Neural cell (in vitro differentiated cells): ENCODE measurements at regions not wholly inside any gene's neighbourhood (a gene's known extent, or its start where the extent isn't known, plus 50 kb on each side); places are given as distances from the start of the nearest gene placed in this dataset.

Source experiments
- H2AFZ ChIP-seq: fragments of 200-600, 300-800 bp; sonication (generic), shearing (Covaris generic); 2 replicates; pipeline ENCODE4 v1.6.0; 2014; ENCODE audit warnings: low read depth, mild to moderate bottlenecking, antibody characterized with exemption, low read length, moderate library complexity
- H3F3A ChIP-seq: fragments of 200-600 bp; shearing (Covaris generic); 2 replicates; pipeline ENCODE4 v1.6.1; 2016; ENCODE audit warnings: mild to moderate bottlenecking, moderate library complexity, mixed read lengths, antibody characterized with exemption, low read length; ENCODE audit not compliant: insufficient read depth, poor library complexity, severe bottlenecking
- H3K27ac ChIP-seq: fragments of 200-600, 300-800 bp; sonication (generic), shearing (Covaris generic); 2 replicates; pipeline ENCODE4 v1.5.1; 2014; ENCODE audit warnings: mild to moderate bottlenecking, low read length, moderate library complexity
- H3K27me3 ChIP-seq: fragments of 300-800, 200-600 bp; sonication (generic), shearing (Covaris generic); 2 replicates; pipeline ENCODE4 v1.6.0; 2014; ENCODE audit warnings: mild to moderate bottlenecking, low read depth, low read length, moderate library complexity; ENCODE audit not compliant: insufficient read depth
- H3K36me3 ChIP-seq: fragments of 300-800, 200-600 bp; sonication (generic), shearing (Covaris generic); 2 replicates; pipeline ENCODE4 v1.5.1; 2014; ENCODE audit warnings: mild to moderate bottlenecking, antibody characterized with exemption, low read length, moderate library complexity; ENCODE audit not compliant: insufficient read depth
- H3K4me2 ChIP-seq: fragments of 300-800, 200-600 bp; sonication (generic), shearing (Covaris generic); 2 replicates; pipeline ENCODE4 v1.6.0; 2014; ENCODE audit warnings: mild to moderate bottlenecking, low read length
- H3K4me3 ChIP-seq: fragments of 300-800, 200-600 bp; sonication (generic), shearing (Covaris generic); 2 replicates; pipeline ENCODE4 v1.5.1; 2014; ENCODE audit warnings: mild to moderate bottlenecking, low read length, moderate library complexity
- H3K79me2 ChIP-seq: fragments of 200-600 bp; shearing (Covaris generic); replicated peaks from 2 replicates; pipeline ENCODE4 v1.6.0; 2014; ENCODE audit warnings: mild to moderate bottlenecking, low read length, moderate library complexity; ENCODE audit not compliant: insufficient read depth
- H3K9ac ChIP-seq: fragments of 300-800, 200-600 bp; sonication (generic), shearing (Covaris generic); 2 replicates; pipeline ENCODE4 v1.6.1; 2016; ENCODE audit warnings: mild to moderate bottlenecking, low read length, mixed read lengths
- H3K9me2 ChIP-seq: fragments of 200-600 bp; shearing (Covaris generic); 2 replicates; pipeline ENCODE4 v1.6.1; 2016; ENCODE audit warnings: mild to moderate bottlenecking, low read length, mixed read lengths; ENCODE audit not compliant: insufficient read depth
- H3K9me3 ChIP-seq: fragments of 200-600, 300-800 bp; sonication (generic), shearing (Covaris generic); 2 replicates; pipeline ENCODE4 v1.6.1; 2016; ENCODE audit warnings: mild to moderate bottlenecking, mixed run types, low read length, moderate library complexity, mixed read lengths
- H4K20me1 ChIP-seq: fragments of 200-600 bp; shearing (Covaris generic); 2 replicates; pipeline ENCODE4 v1.6.1; 2016; ENCODE audit warnings: mild to moderate bottlenecking, mixed run types; ENCODE audit not compliant: insufficient read depth
- EP300 ChIP-seq: fragments of 450-650 bp; conservative IDR thresholded peaks from 2 replicates; pipeline ENCODE4 v1.6.1; 2014; ENCODE audit warnings: antibody characterized with exemption, mild to moderate bottlenecking, moderate library complexity; ENCODE audit not compliant: poor library complexity, severe bottlenecking
- EZH2 ChIP-seq: fragments of 200-600, 300-800 bp; shearing (Covaris generic), sonication (generic); IDR thresholded peaks from 2 replicates; pipeline ENCODE4 v1.6.1; 2014; ENCODE audit warnings: antibody characterized with exemption, low read length, borderline replicate concordance, mild to moderate bottlenecking; ENCODE audit not compliant: insufficient read depth, poor library complexity, severe bottlenecking
- MXI1 ChIP-seq: fragments of 450-650 bp; conservative IDR thresholded peaks from 2 replicates; pipeline ENCODE4 v1.6.1; 2014; ENCODE audit warnings: antibody characterized with exemption, mild to moderate bottlenecking; ENCODE audit not compliant: poor library complexity, severe bottlenecking
- POLR2AphosphoS5 ChIP-seq: IDR thresholded peaks from 2 replicates; pipeline ENCODE4 v1.6.1; 2012
- RAD21 ChIP-seq: fragments of 450-650 bp; conservative IDR thresholded peaks from 2 replicates; pipeline ENCODE4 v1.6.1; 2014; ENCODE audit warnings: antibody characterized with exemption, mild to moderate bottlenecking, moderate library complexity
- REST ChIP-seq: IDR thresholded peaks from 2 replicates; pipeline ENCODE4 v1.6.1; 2012; ENCODE audit warnings: borderline replicate concordance
- SMC3 ChIP-seq: fragments of 450-650 bp; conservative IDR thresholded peaks from 2 replicates; pipeline ENCODE4 v1.6.1; 2014; ENCODE audit warnings: antibody characterized with exemption, mild to moderate bottlenecking, moderate library complexity; ENCODE audit not compliant: poor library complexity
- TAF1 ChIP-seq: IDR thresholded peaks from 2 replicates; pipeline ENCODE4 v1.6.1; 2012; ENCODE audit warnings: low read depth
- TF ChIP-seq, protein P1 (sequence below): fragments of 450-650 bp; IDR thresholded peaks from 2 replicates; pipeline ENCODE4 v1.5.1; 2014; ENCODE audit warnings: antibody characterized with exemption, mild to moderate bottlenecking, moderate library complexity; ENCODE audit not compliant: poor library complexity, severe bottlenecking

DNA sequence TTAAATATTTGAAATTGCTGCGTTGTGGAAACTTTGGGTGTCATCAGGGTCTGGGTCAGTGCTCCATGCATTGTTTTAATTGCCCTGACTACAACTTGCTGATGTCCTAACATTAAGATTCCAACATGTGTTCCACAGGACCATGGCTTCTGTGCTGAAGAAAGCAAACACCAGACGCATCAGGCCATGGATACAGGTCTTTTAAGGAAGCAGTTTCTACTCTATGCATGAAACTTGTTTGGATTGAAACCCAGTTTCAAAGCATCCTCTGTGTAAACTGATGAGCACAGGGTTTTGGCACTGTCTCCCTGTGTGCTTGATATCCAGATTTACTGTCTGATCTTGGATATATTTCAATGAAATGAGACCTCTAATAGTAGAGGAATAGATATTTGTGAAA lies 328.4 kb upstream of the SLC10A2 start:
- Histone ChIP-seq H3K79me2 (no peaks in the 10 kb centered on the region), H3K36me3 (no peaks in the 10 kb centered on the region), H3K9me3 (no peaks in the 10 kb centered on the region), H3K9ac (no peak overlapping the region), H3K27ac (no peak overlapping the region), H4K20me1 (no peaks in the 10 kb centered on the region), H3F3A (no peaks in the 10 kb centered on the region), H3K9me2 (no peaks in the 10 kb centered on the region), H2AFZ (no peak overlapping the region), H3K4me3 (no peak overlapping the region), H3K27me3 (no peaks in the 10 kb centered on the region), H3K4me2 (no peak overlapping the region)
- TF ChIP-seq MXI1 (no peak), RAD21 (no peak), SMC3 (no peak), REST (no peak), EP300 (no peak), TAF1 (no peak), POLR2AphosphoS5 (no peak), EZH2 (no peak)
- TF ChIP-seq, protein P1, sequence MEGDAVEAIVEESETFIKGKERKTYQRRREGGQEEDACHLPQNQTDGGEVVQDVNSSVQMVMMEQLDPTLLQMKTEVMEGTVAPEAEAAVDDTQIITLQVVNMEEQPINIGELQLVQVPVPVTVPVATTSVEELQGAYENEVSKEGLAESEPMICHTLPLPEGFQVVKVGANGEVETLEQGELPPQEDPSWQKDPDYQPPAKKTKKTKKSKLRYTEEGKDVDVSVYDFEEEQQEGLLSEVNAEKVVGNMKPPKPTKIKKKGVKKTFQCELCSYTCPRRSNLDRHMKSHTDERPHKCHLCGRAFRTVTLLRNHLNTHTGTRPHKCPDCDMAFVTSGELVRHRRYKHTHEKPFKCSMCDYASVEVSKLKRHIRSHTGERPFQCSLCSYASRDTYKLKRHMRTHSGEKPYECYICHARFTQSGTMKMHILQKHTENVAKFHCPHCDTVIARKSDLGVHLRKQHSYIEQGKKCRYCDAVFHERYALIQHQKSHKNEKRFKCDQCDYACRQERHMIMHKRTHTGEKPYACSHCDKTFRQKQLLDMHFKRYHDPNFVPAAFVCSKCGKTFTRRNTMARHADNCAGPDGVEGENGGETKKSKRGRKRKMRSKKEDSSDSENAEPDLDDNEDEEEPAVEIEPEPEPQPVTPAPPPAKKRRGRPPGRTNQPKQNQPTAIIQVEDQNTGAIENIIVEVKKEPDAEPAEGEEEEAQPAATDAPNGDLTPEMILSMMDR = no peak

GRCh38 chr13:103391936-103392335 lies 325.7 kb upstream of the SLC10A2 start:
- Histone ChIP-seq H3F3A (no peaks in the 10 kb centered on the region), H3K4me3 (no peak overlapping the region), H4K20me1 (no peaks in the 10 kb centered on the region), H3K9me3 (no peaks in the 10 kb centered on the region), H2AFZ (no peak overlapping the region), H3K4me2 (no peak overlapping the region), H3K79me2 (no peaks in the 10 kb centered on the region), H3K9ac (no peak overlapping the region), H3K27ac (no peak overlapping the region), H3K9me2 (no peaks in the 10 kb centered on the region), H3K27me3 (no peaks in the 10 kb centered on the region), H3K36me3 (no peaks in the 10 kb centered on the region)
- TF ChIP-seq REST = no peak
